ENCODE measurements at regions not wholly inside any gene's neighbourhood (a gene's known extent, or its start where the extent isn't known, plus 50 kb on each side); places are given as distances from the start of the nearest gene placed in this dataset.

DNA sequence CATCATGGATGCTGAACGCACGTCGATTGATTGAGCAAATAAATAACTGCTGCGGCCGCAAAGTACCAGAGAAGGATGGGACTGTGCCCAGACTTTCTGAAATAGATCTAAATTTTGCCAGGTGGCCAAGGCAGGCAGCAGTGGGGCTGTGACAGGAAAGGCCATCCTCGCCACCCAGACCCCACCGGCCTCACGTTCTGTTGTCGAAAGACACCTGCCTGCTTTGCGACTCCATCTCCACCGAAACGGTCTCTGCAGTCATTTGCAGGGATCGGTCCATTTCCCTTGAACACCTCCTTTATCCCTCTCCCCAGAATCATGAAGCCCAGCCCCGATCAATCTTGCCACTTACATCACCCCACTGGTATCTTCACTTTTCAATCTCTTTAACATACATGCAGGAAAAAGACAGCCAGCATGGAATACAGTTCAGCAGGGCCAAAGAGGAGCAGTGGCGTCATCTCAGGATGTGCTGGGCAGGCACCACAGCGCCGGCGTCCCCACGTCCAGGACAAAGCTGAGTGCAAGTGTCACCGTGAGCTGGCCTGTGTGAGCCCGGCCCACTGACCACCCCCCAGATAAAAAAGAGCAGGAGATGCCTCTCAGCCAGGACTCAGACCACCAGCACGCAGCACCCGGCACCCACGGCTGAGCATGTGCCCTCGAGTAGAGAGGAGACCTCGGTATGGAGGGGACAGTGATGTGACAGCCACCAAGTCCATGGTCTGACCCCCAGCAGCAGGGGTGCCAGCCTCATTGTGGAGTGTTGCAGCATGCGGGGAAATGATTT, 610.3 kb downstream of the TBC1D22A start:
- Histone ChIP-seq H3K27me3 (ENCODE audit: insufficient read depth, low read length) (no peaks in the 10 kb centered on the region), H3K9me3 (ENCODE audit: low read depth, low read length) (no peaks in the 10 kb centered on the region), H3K4me1 (ENCODE audit: insufficient read depth, low read length) (no peaks in the 10 kb centered on the region), H3K4me3 (ENCODE audit: low read length) (no peak overlapping the region)

DNA sequence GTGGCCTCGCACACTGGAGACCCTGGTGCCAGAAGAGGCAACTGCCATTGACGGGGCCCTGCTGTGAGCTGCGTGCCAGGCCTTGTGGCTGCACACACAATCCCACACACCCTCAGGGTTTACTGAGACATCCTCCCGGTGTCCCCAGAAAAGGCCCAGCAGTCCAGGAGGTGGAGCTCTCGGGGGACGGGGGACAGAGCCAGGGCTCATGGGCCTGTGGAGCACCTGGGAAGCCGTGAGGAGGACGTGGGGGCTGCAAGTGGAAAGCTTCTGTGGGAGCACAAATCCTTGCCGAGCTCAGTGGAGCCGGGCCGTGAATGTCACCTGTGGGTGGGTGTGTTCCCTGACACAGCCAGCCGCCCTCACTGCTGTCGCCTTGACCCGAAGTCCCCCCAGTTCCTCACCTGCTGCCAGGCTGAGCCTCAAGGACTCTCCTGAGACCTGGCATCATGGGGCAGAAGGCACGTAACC, 609.7 kb downstream of the TBC1D22A start:
- H3K4me1 ChIP-seq (ENCODE audit: insufficient read depth, low read length): no peaks in the 10 kb centered on the region
- no peak overlapping the region for H3K4me3 ChIP-seq (ENCODE audit: low read length)
- H3K27me3 ChIP-seq (ENCODE audit: insufficient read depth, low read length): no peaks in the 10 kb centered on the region
- H3K9me3 ChIP-seq (ENCODE audit: low read depth, low read length): no peaks in the 10 kb centered on the region

DNA sequence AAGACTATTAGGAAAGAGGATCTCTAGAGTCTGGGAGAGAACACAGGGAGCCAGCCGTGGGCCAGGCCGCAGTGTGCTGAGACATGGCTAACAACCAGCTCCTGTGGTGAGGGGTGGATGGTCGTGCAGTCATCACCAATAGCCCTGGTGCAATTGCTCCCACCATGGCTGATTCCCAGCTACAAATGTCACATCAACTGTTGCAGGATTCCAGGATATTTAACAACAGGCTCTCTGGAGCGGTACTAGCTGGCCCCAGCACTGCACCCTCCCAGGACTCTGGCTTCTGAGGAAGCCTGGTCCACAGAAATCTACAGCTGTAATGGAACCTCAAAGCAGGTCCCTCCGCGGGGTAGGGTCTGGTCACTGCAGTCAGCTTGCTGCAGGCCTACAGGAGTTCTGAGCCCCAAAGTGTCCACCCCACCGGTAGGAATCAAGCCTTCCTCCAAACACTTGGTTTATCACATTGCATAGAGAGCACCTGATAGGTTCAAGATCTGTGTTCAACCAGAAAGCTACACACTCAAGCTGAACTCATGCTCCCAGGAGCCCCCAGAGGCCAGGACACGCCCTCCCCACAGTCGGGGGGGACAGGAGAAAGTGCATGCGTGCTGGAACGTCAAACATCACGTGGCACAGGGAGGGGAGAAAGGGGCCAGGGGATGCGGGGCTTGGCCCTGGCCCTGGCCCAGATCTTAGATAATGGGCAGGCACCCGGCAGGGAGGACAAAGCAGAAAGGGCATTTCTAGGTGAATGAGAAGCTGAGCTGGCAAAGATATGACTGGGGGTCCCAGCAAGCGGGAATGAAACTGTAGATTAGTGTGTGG, 609.0 kb downstream of the TBC1D22A start:
- H3K27me3 ChIP-seq (ENCODE audit: insufficient read depth, low read length): no peaks in the 10 kb centered on the region

DNA sequence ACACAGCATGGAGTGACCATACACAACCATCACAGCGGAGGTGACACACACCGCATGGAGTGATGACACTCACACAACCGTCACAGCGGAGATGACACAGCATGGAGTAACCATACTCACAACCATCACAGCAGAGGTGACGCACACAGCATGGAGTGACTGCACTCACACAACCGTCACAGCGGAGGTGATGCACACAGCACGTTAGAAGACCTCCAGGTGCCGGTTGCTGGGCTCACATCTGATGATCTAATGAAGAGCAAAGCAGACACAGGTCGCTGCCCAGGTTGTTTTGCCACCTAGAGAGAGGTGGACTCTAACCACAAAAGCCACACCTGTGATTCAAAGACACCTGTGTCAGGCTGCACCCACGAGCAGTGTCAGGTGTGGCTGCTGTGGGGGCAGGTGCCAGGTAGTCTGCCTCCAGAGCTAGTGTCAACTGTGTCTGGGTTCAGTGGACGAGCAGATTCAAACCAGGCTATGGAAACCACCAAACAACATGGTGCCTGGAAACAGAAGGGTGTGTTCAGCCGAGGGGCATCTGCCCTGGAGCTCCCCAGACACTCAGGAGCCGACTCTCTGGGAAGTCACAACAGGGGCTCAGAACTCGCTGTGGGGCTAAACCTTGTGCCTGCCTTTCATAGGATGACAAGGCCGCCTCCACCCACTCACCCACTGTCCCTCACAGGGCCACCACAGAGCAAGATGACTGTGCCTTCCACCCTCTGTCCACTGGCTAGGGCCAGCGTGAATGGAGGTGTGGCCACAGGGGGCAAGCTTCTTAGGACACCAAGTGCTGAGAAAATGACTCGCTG, 608.2 kb downstream of the TBC1D22A start:
- H3K27me3 ChIP-seq (ENCODE audit: insufficient read depth, low read length): no peaks in the 10 kb centered on the region
- no peaks in the 10 kb centered on the region for H3K9me3 ChIP-seq (ENCODE audit: low read depth, low read length)
- no peak overlapping the region for H3K4me3 ChIP-seq (ENCODE audit: low read length)
- no peaks in the 10 kb centered on the region for H3K4me1 ChIP-seq (ENCODE audit: insufficient read depth, low read length)

More for the DNA sequence above, 609.0 kb downstream of the TBC1D22A start:
- H3K9me3 ChIP-seq (ENCODE audit: low read depth, low read length): no peaks in the 10 kb centered on the region
- H3K4me1 ChIP-seq (ENCODE audit: insufficient read depth, low read length): no peaks in the 10 kb centered on the region
- H3K4me3 ChIP-seq (ENCODE audit: low read length): no peak overlapping the region

DNA sequence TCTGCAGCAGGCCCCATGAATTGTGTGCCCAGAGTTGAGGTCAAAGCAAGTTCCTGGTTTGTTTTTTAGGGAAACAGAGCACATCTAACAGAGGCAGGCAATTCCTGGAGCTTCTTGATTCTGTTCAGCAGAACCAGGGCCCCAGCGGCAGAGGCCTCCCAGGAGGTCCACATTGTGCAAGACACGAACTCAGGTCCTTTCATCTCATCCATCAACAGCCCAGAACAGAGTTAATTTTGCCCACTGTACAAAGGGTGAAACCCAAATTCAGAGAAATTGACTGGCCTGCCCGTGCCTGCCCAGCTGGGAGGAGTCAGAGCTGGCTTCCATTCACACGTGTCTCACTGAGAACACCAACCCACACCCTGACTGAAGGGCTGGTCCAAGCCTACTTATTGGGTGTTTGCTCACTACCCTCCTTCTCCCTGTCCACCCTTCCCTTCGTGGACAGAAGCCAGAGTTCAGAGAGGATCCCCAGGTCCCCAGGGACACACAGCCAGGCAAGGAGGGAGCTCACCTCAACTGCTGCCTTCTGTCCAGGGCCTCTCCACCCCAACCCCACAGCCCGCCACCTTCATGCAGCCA, 607.1 kb downstream of the TBC1D22A start:
- Histone ChIP-seq H3K4me3 (ENCODE audit: low read length) (no peak overlapping the region), H3K4me1 (ENCODE audit: insufficient read depth, low read length) (no peaks in the 10 kb centered on the region), H3K9me3 (ENCODE audit: low read depth, low read length) (no peaks in the 10 kb centered on the region), H3K27me3 (ENCODE audit: insufficient read depth, low read length) (no peaks in the 10 kb centered on the region)

DNA sequence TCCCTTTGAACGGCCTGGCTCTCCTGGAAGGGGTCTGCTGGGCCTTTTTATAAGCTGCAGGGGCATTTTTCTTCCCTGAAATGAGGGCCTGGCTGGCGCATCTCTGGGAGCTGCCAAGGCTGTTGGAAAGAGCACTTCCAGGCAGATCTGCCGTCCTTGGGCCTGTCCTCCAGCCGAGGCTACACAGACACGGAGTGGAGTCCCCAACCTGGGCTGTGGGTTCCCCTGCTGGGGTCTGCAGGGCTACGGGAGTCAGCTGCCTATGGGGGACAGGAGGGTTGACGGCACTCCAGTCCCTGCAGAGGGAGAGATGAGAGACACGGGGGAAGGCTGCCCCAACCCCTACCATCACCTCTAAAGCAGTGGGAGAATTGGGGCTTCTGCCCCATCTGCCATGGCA, 606.6 kb downstream of the TBC1D22A start:
- Histone ChIP-seq H3K4me1 (ENCODE audit: insufficient read depth, low read length) (no peaks in the 10 kb centered on the region), H3K27me3 (ENCODE audit: insufficient read depth, low read length) (no peaks in the 10 kb centered on the region), H3K9me3 (ENCODE audit: low read depth, low read length) (no peaks in the 10 kb centered on the region), H3K4me3 (ENCODE audit: low read length) (no peak overlapping the region)

DNA sequence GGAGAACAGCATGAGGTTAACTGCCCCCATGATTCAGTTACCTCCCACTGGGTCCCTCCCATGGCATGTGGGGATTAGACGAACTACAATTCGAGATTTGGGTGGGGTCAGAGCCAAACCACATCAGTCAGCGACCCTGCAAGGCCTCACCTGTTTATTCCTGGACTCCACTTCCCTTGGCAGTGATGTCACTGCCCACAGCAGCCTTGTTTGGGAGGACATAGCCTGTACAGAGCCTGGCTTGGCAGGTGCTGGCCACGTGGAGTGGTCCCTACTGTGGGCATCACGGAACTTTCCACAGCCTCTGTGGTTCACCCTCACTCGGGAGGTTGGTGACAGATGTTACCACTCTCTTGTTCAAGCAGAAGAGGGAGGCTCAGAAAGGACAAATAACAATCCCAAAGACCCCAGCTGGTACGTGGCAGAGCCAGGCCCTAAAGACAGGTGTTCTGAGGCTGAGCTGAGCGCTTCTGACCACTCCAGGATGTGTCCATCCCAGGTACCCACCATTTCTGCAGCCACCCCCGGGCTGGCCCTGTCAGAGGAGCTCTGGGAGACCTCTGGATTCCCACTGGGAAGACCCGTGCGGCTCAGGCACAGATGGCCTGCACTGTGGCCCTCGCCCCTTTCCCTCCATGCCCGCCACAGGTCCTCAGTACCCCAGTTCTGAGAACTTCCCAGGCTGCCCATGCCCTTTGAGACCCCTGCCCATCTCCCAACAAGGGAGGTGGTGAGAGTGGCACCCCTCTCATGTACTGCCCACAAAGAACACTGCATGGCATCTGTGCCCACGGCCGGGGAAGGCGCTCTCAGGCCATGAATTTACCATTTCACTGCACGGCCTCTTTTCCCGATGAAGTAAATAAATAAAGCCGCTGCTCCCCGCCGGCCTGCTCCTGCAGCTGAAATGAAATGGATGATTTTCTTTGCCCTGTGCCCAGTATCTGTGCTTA, 605.8 kb downstream of the TBC1D22A start:
- no peaks in the 10 kb centered on the region for H3K27me3 ChIP-seq (ENCODE audit: insufficient read depth, low read length)
- H3K9me3 ChIP-seq (ENCODE audit: low read depth, low read length): no peaks in the 10 kb centered on the region
- H3K4me3 ChIP-seq (ENCODE audit: low read length): no peak overlapping the region
- no peaks in the 10 kb centered on the region for H3K4me1 ChIP-seq (ENCODE audit: insufficient read depth, low read length)

DNA sequence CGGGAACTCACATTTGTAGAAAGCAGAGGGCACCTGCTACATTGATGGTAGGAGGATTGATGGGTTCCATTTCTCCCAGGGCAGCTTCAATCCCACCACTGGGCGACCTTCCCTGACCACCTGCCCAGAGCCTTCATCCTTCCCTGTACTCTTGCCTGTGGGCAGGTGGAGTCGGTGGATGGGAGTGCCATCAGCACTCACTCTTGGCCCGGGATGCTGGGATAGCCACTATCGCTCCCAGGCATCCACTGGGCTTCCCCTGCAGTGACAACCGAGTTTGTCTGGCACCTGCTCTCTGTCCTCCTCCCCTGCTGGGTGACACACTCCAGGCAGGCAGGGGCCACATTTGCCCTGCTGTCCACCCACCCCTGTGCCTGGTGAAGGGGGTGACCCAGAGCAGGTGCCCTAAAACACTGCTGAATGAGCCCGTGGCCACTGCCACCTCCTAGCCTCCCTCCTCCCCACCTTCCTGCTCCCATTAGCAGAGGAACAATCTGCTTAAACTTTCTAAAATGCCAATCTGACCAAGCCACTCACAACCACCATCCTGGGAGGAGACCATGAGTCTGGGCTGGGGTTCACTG, 604.7 kb downstream of the TBC1D22A start:
- H3K4me1 ChIP-seq (ENCODE audit: insufficient read depth, low read length): no peaks in the 10 kb centered on the region
- H3K9me3 ChIP-seq (ENCODE audit: low read depth, low read length): no peaks in the 10 kb centered on the region
- no peaks in the 10 kb centered on the region for H3K27me3 ChIP-seq (ENCODE audit: insufficient read depth, low read length)
- no peak overlapping the region for H3K4me3 ChIP-seq (ENCODE audit: low read length)

DNA sequence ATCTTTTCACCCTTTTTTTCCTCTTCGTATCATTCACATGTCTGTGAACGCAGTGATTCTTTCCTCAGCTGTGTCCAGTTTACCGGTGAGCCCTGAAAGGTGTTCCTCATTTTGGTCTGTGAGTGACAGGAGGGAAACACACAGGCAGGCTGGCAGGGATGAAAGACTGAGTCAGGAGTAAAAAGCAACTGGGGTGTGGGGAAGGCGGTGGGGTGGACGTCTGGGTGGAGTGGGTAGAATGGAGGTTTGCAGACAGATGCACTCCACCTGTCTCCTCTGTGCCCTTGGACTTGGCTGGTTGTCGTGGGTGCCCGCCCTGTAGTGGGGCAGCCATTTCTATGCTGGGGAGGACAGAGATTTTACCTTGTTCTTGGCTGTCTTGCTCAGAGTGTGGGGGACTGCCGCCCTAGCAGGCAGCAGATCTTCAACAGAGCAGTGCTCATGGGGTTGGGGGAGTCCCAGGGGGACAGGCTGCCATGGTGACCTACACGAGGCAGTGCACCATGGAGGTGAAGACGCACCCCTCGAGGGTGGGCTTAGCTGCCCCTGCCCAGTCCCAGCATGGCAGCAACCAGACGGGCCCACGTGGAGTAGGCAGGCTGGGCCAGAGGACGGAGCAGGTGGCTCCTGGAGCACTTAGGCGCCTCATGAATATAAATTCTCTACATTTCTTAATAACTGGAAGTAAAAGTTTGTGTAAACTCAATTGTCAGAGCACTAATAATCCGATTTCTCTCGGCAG, 603.7 kb downstream of the TBC1D22A start:
- Histone ChIP-seq H3K4me1 (ENCODE audit: insufficient read depth, low read length) (no peaks in the 10 kb centered on the region), H3K27me3 (ENCODE audit: insufficient read depth, low read length) (no peaks in the 10 kb centered on the region), H3K4me3 (ENCODE audit: low read length) (no peak overlapping the region), H3K9me3 (ENCODE audit: low read depth, low read length) (peaks cover 7% of the 10 kb centered on the region)

DNA sequence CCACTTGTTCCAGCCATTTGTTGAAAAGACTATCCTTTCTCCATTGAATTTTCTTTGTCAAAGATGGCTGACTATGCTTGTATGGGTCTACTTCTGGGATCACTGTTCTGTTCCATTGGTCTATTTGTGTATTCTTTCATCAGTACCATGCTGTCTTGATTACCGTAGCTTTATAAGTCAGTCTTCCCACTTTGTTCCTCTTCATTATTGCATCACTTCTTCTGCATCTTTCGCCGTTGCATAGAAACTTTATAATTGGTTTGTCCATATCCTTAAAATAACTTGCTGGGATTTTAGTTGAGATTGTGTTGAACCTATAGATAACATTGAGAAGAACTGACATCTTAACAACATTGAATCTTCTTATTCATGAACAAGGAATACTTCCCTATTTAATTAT, 598.8 kb downstream of the TBC1D22A start:
- Histone ChIP-seq H3K4me1 (ENCODE audit: insufficient read depth, low read length) (no peaks in the 10 kb centered on the region), H3K4me3 (ENCODE audit: low read length) (no peak overlapping the region), H3K9me3 (ENCODE audit: low read depth, low read length) (peaks cover 10% of the 10 kb centered on the region), H3K27me3 (ENCODE audit: insufficient read depth, low read length) (no peaks in the 10 kb centered on the region)

DNA sequence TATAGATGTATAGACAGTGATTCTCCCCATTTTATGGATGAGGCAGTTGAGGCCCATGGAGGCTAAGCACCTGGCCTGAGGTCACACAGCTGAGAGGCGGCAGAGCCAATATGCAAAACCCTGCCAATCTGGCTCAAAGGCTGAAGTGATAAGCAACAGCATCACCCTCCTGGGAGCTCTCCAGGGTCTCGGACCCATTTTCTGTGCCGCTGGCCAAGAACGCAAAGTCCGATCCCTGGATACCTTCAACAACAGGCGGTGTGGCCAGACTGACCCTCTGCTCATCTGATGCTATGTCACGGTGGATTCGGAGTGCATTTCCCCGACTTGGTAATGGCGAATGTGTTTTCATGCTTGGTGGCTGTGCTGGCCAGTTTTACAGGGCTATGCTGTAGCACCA, 595.0 kb downstream of the TBC1D22A start:
- H3K27me3 ChIP-seq (ENCODE audit: insufficient read depth, low read length): no peaks in the 10 kb centered on the region
- H3K9me3 ChIP-seq (ENCODE audit: low read depth, low read length): peaks cover 10% of the 10 kb centered on the region
- no peak overlapping the region for H3K4me3 ChIP-seq (ENCODE audit: low read length)
- no peaks in the 10 kb centered on the region for H3K4me1 ChIP-seq (ENCODE audit: insufficient read depth, low read length)

DNA sequence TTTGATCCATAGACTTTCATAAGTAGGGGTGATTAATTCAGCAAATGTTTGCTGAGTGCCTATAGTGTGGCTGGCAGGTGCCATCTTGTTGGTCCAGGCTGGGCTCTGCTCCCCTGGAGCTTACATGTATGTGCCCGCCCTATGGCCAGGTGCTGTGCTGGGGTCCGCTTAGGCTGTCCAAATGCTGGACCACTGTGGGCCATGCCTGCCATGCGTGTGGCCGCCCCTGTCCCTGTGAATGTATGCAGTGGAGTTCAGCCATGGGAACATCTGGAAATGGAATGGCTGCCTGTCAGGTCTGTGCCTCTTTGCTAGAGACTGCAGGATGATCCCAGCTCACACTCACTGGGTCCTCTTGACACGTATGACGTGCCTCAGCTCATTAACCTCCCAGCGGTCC, 594.6 kb downstream of the TBC1D22A start:
- Histone ChIP-seq H3K4me1 (ENCODE audit: insufficient read depth, low read length) (no peaks in the 10 kb centered on the region), H3K4me3 (ENCODE audit: low read length) (no peak overlapping the region), H3K9me3 (ENCODE audit: low read depth, low read length) (peaks cover 10% of the 10 kb centered on the region), H3K27me3 (ENCODE audit: insufficient read depth, low read length) (no peaks in the 10 kb centered on the region)

DNA sequence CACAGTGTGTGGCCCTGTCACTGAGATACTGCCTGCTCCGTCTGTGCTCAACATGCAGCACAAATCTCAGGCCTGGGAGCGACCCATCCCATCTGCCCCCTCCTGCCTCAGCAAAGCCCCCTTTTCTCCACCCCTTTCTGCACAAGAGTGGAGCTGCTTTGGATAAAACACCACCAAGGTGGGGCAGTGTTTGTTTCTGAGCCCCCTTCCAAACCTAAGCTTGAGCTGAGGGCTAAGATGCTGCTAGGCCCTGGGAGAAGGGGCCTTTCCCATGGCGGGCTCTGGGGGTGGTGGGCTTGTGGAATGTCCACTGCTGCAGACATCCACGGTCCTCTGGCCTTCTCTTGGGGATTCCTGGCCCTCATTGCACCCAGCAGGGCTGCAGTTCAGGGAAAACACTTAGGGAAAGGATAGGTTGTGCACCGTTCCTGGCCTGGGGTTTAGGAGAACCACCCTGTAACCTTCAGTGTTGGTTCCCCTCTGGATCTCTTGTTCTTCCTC, 594.1 kb downstream of the TBC1D22A start:
- H3K9me3 ChIP-seq (ENCODE audit: low read depth, low read length): peaks cover 6% of the 10 kb centered on the region
- H3K4me3 ChIP-seq (ENCODE audit: low read length): no peak overlapping the region
- no peaks in the 10 kb centered on the region for H3K27me3 ChIP-seq (ENCODE audit: insufficient read depth, low read length)
- H3K4me1 ChIP-seq (ENCODE audit: insufficient read depth, low read length): no peaks in the 10 kb centered on the region

Measured in mononuclear cell (primary cell).